ENCODE measurements at regions not wholly inside any gene's neighbourhood (a gene's known extent, or its start where the extent isn't known, plus 50 kb on each side); places are given as distances from the start of the nearest gene placed in this dataset.

GRCh38 chr14:29376237-29376636, 551.4 kb downstream of the PRKD1 start:
- no peak for TF ChIP-seq POLR2AphosphoS5 (IDR thresholded peaks at IDR 0.05)
- TF ChIP-seq CTCF (IDR thresholded peaks at IDR 0.05), result no peak
- TF ChIP-seq POLR2A (IDR thresholded peaks at IDR 0.05), result no peak
